HCT116 (cell line): ENCODE measurements at regions not wholly inside any gene's neighbourhood (a gene's known extent, or its start where the extent isn't known, plus 50 kb on each side); places are given as distances from the start of the nearest gene placed in this dataset.

Source experiments
- ATAC-seq: fragments of 200-7000 bp; cut with Tn5 transposase; 2 replicates; pipeline ENCODE4 v1.9.1; 2020; ENCODE audit warnings: mild to moderate bottlenecking, moderate library complexity
- BruUV-seq: library from RNA; stranded (reverse); fragments of 400-500 nt; replicated peaks from 2 replicates; lab custom pipeline; 2021; lab: Mats Ljungman, UMichigan
- CTCF ChIA-PET: fragments of 300-600 bp; sonication (Branson Sonifier 250); formaldehyde crosslinking; loops from one replicate; lab custom pipeline; 2021; ENCODE audit warnings: antibody characterized with exemption; lab: Charles Lee
- POLR2A ChIA-PET: fragments of 300-600, 350-600 bp; sonication (Branson Sonifier 250); formaldehyde crosslinking; loops from one replicate; lab custom pipeline; 2021; ENCODE audit warnings: antibody characterized with exemption; lab: Charles Lee
- RAD21 ChIA-PET, 2 experiments: fragments of 300-600 bp; sonication (Branson Sonifier 250); formaldehyde crosslinking; loops; one replicate each; lab custom pipeline; 2023; ENCODE audit warnings: low total read pairs in 2 of 2; ENCODE audit not compliant: uncharacterized antibody in 2 of 2, unreplicated experiment in 2 of 2, low non-redundant PET in 1 of 2; lab: Charles Lee
- DNase-seq: peaks from one replicate; pipeline ENCODE4 v3.0.0-alpha.2; 2010; ENCODE audit warnings: low read depth, low spot score
- H2AFZ ChIP-seq: fragments of 200-600 bp; shearing (Covaris generic), sonication (generic); 2 replicates; pipeline ENCODE4 v1.6.1; 2017; ENCODE audit warnings: low read depth, mixed run types, mixed read lengths, antibody characterized with exemption, low read length; ENCODE audit not compliant: poor library complexity, severe bottlenecking
- H3K27ac ChIP-seq: 2 replicates; pipeline ENCODE4 v1.5.1; 2012; ENCODE audit warnings: low read depth, low read length
- H3K27me3 ChIP-seq: fragments of 200-600 bp; sonication (generic); 2 replicates; pipeline ENCODE4 v1.6.1; 2016; ENCODE audit warnings: mixed run types, low read length, mixed read lengths; ENCODE audit not compliant: insufficient read depth
- H3K36me3 ChIP-seq, 2 experiments: fragments of 200-500 bp in 1 of 2; fragments of 200-600 bp in 1 of 2; sonication (Bioruptor generic) in 1 of 2; sonication (generic) in 1 of 2; 2 replicates each; pipeline versions ENCODE4 v1.5.1 to v1.6.1; 2014 to 2016; ENCODE audit warnings: low read length in 2 of 2, inconsistent platforms in 1 of 2, mixed read lengths in 1 of 2, mixed run types in 1 of 2; ENCODE audit not compliant: insufficient read depth in 2 of 2, control insufficient read depth in 1 of 2
- H3K4me1 ChIP-seq, 2 experiments: fragments of 200-600 bp in 1 of 2; sonication (generic) in 1 of 2; 2 replicates each; pipeline versions ENCODE4 v1.5.1 to v1.6.1; 2012 to 2017; ENCODE audit warnings: low read length in 2 of 2, inconsistent platforms in 1 of 2, mild to moderate bottlenecking in 1 of 2, mixed read lengths in 1 of 2, mixed run types in 1 of 2, moderate library complexity in 1 of 2; ENCODE audit not compliant: insufficient read depth in 2 of 2, control insufficient read depth in 1 of 2
- H3K4me2 ChIP-seq: fragments of 200-600 bp; sonication (generic); 2 replicates; pipeline ENCODE4 v1.6.1; 2017; ENCODE audit warnings: mixed run types, low read length, mixed read lengths
- H3K4me3 ChIP-seq, 2 experiments: fragments of 200-600 bp in 1 of 2; sonication (generic) in 1 of 2; replicated peaks in 1 of 2; 2 replicates each; pipeline ENCODE4 v1.5.1; 2011 to 2016; ENCODE audit warnings: low read length in 2 of 2, control low read depth in 1 of 2, low read depth in 1 of 2, mild to moderate bottlenecking in 1 of 2, mixed read lengths in 1 of 2, mixed run types in 1 of 2
- H3K79me2 ChIP-seq: fragments of 200-600 bp; sonication (generic); 2 replicates; pipeline ENCODE4 v1.6.1; 2017; ENCODE audit warnings: mild to moderate bottlenecking, mixed run types, low read length, moderate library complexity, mixed read lengths; ENCODE audit not compliant: insufficient read depth
- H3K9ac ChIP-seq: fragments of 200-600 bp; sonication (generic); 2 replicates; pipeline ENCODE4 v1.6.1; 2016; ENCODE audit warnings: low read length, mixed read lengths
- H3K9me2 ChIP-seq: fragments of 200-600 bp; sonication (generic), shearing (Covaris generic); 2 replicates; pipeline ENCODE4 v1.6.1; 2017; ENCODE audit warnings: mixed run types, mild to moderate bottlenecking, moderate library complexity; ENCODE audit not compliant: insufficient read depth
- H3K9me3 ChIP-seq, 2 experiments: fragments of 200-500 bp in 1 of 2; fragments of 200-600 bp in 1 of 2; sonication (Bioruptor generic) in 1 of 2; sonication (generic) in 1 of 2; 2 replicates each; pipeline ENCODE4 v1.6.1; 2014 to 2017; ENCODE audit warnings: low read length in 2 of 2, mixed read lengths in 2 of 2, inconsistent platforms in 1 of 2, low read depth in 1 of 2, mild to moderate bottlenecking in 1 of 2, mixed run types in 1 of 2, moderate library complexity in 1 of 2; ENCODE audit not compliant: control insufficient read depth in 1 of 2, insufficient read depth in 1 of 2
- H4K20me1 ChIP-seq: fragments of 200-600 bp; sonication (generic), shearing (Covaris generic); 2 replicates; pipeline ENCODE4 v1.6.1; 2017; ENCODE audit warnings: mixed run types, mild to moderate bottlenecking, moderate library complexity; ENCODE audit not compliant: insufficient read depth
- ATF3 ChIP-seq: IDR thresholded peaks from 2 replicates; pipeline ENCODE4 v1.6.1; 2012
- CBX3 ChIP-seq: IDR thresholded peaks from 2 replicates; pipeline ENCODE4 v1.6.1; 2012; ENCODE audit warnings: low read depth
- CEBPB ChIP-seq: IDR thresholded peaks from 2 replicates; pipeline ENCODE4 v1.6.1; 2012; ENCODE audit warnings: low read depth
- ELF1 ChIP-seq: IDR thresholded peaks from 2 replicates; pipeline ENCODE4 v1.6.1; 2012; ENCODE audit warnings: low read depth, borderline replicate concordance
- EZH2 ChIP-seq: fragments of 200-600 bp; sonication (generic); IDR thresholded peaks from 2 replicates; pipeline ENCODE4 v1.6.1; 2017; ENCODE audit warnings: antibody characterized with exemption, mixed run types
- FOSL1 ChIP-seq: IDR thresholded peaks from 2 replicates; pipeline ENCODE4 v1.6.1; 2012; ENCODE audit warnings: low read depth
- JUND ChIP-seq: IDR thresholded peaks from 2 replicates; pipeline ENCODE4 v1.6.1; 2012
- MAX ChIP-seq: IDR thresholded peaks from 2 replicates; pipeline ENCODE4 v1.6.1; 2012
- POLR2A ChIP-seq: IDR thresholded peaks from 2 replicates; pipeline ENCODE4 v1.7.0; 2011; ENCODE audit warnings: borderline replicate concordance; ENCODE audit not compliant: insufficient read depth, insufficient read length; ENCODE audit errors: extremely low read depth
- POLR2AphosphoS5 ChIP-seq: IDR thresholded peaks from 2 replicates; pipeline ENCODE4 v1.6.1; 2011; ENCODE audit warnings: mild to moderate bottlenecking, low read depth, low read length, moderate library complexity
- RAD21 ChIP-seq: IDR thresholded peaks from 2 replicates; pipeline ENCODE4 v1.6.1; 2012; ENCODE audit warnings: low read depth, mild to moderate bottlenecking
- REST ChIP-seq: IDR thresholded peaks from 2 replicates; pipeline ENCODE4 v1.6.1; 2012; ENCODE audit warnings: low read depth
- SIN3A ChIP-seq: IDR thresholded peaks from 2 replicates; pipeline ENCODE4 v1.6.1; 2012; ENCODE audit warnings: low read depth
- SP1 ChIP-seq: IDR thresholded peaks from 2 replicates; pipeline ENCODE4 v1.6.1; 2012; ENCODE audit warnings: low read depth
- SRF ChIP-seq: IDR thresholded peaks from 2 replicates; pipeline ENCODE4 v1.6.1; 2012; ENCODE audit warnings: low read depth
- TCF7L2 ChIP-seq: IDR thresholded peaks from 2 replicates; pipeline ENCODE4 v1.7.0; 2011; ENCODE audit warnings: borderline replicate concordance, inconsistent platforms; ENCODE audit not compliant: insufficient read depth, insufficient read length; ENCODE audit errors: extremely low read depth
- YY1 ChIP-seq: IDR thresholded peaks from 2 replicates; pipeline ENCODE4 v1.6.1; 2011; ENCODE audit warnings: low read length, low read depth, moderate library complexity, mild to moderate bottlenecking; ENCODE audit not compliant: insufficient replicate concordance; ENCODE audit errors: extremely low read depth
- ZBTB33 ChIP-seq: IDR thresholded peaks from 2 replicates; pipeline ENCODE4 v1.6.1; 2011; ENCODE audit warnings: mild to moderate bottlenecking, low read length, moderate library complexity; ENCODE audit not compliant: insufficient replicate concordance; ENCODE audit errors: extremely low read depth
- ZFX ChIP-seq: fragments of 450-650 bp; IDR thresholded peaks from 2 replicates; pipeline ENCODE4 v1.6.1; 2017
- ZNF274 ChIP-seq: fragments of 200-500 bp; sonication (Bioruptor generic); IDR thresholded peaks from 2 replicates; pipeline ENCODE4 v1.6.1; 2014; ENCODE audit warnings: mild to moderate bottlenecking, low read depth, low read length, inconsistent platforms
- intact Hi-C: fragments of 100-400 bp; cut with micrococcal nuclease; formaldehyde crosslinking; loops from 2 replicates; pipeline ENCODE4 v1.10.0; 2022

GRCh38 chr14:89550821-89551220 is 133.8 kb upstream of the FOXN3 start:
- ChIA-PET RAD21 (no interaction called here), POLR2A (no interaction called here), CTCF (no interaction called here)
- no peak for TF ChIP-seq ELF1
- TF ChIP-seq SIN3A: no peak
- TF ChIP-seq JUND: no peak
- TF ChIP-seq CEBPB: no peak
- TF ChIP-seq EZH2: no peak
- TF ChIP-seq RAD21: no peak
- TF ChIP-seq TCF7L2: no peak
- no peak for TF ChIP-seq SP1
- no peak for TF ChIP-seq MAX
- no peak for TF ChIP-seq ATF3
- TF ChIP-seq ZNF274: no peak
- TF ChIP-seq ZBTB33: no peak
- no peak for TF ChIP-seq ZFX
- no peak for TF ChIP-seq POLR2AphosphoS5
- no peak for TF ChIP-seq YY1
- no peak for TF ChIP-seq POLR2A
- no peak for TF ChIP-seq FOSL1
- TF ChIP-seq REST: no peak
- no peak for TF ChIP-seq SRF
- no peak for TF ChIP-seq CBX3
- DNase-seq: no peak
- no peaks in the 10 kb centered on the region for H3K9me2 ChIP-seq
- H3K4me3 ChIP-seq: no peak overlapping the region
- H4K20me1 ChIP-seq: no peaks in the 10 kb centered on the region
- no peak for ATAC-seq
- H3K4me2 ChIP-seq: no peak overlapping the region
- H2AFZ ChIP-seq: no peak overlapping the region
- intact Hi-C loops: no loop called here
- H3K9ac ChIP-seq: no peak overlapping the region
- no peaks in the 10 kb centered on the region for H3K9me3 ChIP-seq
- no TSS peak for BruUV-seq
- no peaks in the 10 kb centered on the region for H3K4me1 ChIP-seq
- H3K27me3 ChIP-seq: no peaks in the 10 kb centered on the region
- no peak overlapping the region for H3K27ac ChIP-seq
- H3K36me3 ChIP-seq: no peaks in the 10 kb centered on the region
- H3K79me2 ChIP-seq: no peaks in the 10 kb centered on the region
